ENCODE measurements at regions not wholly inside any gene's neighbourhood (a gene's known extent, or its start where the extent isn't known, plus 50 kb on each side); places are given as distances from the start of the nearest gene placed in this dataset.
"Not testable (repeated sequence)": the region's sequence is repeated elsewhere in the genome, so short reads cannot be mapped to it uniquely, and the experiment has no call there.

DNA sequence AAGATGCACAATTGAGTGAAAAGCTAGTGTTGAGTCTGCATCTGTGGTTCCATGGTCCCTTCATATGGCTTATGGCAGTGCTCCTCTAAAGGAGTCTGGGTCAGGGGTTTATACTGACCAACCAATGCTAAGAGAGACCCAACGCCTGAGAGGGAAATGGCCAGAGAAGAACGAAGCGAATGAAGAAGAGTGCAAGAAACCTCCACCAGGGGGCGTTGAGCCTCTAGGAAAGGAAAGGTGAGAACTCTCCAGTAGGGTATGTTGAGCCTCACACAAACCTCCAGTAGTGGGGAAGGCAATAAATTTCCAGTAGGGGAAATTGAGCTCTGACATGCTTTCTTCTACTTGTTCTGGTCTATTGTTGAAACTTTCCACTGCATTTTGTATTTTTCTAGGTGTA lies 470.6 kb downstream of the PRDM9 start:
- DNase-seq (ENCODE audit: low read depth): no peak

DNA sequence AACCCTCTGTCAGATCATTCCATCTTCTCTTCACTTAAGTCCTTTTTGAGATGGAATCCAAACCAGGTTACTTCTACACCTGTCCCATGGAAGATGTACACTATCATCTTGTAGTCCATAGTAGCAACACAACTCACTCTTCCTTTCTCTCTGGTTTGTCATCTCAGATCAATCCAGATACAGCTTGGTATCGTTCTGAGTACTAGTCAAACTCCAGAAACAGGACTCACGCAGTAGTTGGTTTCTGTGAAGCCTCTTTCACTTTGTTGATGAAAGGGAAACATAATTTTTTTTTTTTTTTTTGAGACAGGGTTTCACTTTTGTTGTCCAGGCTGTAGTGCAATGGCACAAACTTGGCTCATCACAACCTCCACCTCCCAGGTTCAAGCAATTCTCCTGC lies 484.0 kb downstream of the PRDM9 start:
- DNase-seq (ENCODE audit: low read depth): no peak

- no peak for DNase-seq (ENCODE audit: low read depth)
These were observed 487.4 kb downstream of the PRDM9 start for GRCh38 chr5:23994581-23995370.

DNA sequence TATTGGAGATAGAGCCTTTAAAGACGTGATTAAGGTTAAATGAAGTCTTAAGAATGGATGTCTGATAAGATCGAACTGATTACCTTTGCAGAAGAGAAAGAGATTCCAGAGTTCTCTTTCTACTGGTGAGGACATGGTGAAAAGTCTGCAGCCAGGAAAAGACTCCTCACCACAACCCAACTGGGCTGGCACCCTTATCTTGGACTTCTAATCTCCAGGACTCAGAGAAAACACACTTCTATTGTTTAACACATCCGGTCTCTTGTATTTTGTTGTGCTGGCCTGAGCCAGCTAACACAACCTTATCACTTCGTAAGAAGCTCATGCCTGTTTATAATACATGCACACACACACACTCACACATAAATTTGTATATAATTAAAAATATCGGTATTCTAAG lies 489.1 kb downstream of the PRDM9 start:
- DNase-seq (ENCODE audit: low read depth): no peak

- DNase-seq (ENCODE audit: low read depth): no peak
These were observed 498.0 kb downstream of the PRDM9 start for GRCh38 chr5:24005384-24005783.

DNA sequence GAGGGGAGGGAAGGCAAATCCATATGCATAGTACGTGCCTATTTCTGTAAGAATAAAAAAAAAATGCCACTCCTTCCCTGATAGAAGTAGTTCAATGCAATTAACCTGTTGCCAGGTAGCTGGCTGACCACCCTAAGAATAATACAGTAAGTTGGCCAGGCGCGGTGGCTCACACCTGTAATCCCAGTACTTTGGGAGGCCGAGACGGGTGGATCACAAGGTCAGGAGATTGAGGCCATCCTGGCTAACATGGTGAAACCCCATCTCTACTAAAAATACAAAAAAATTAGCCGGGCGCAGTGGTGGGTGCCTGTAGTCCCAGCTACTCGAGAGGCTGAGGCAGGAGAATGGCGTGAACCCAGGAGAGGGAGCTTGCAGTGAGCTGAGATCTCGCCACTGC lies 510.3 kb downstream of the PRDM9 start:
- DNase-seq (ENCODE audit: low read depth): not testable (repeated sequence)

- no peak for DNase-seq (ENCODE audit: low read depth)
These were observed 518.9 kb downstream of the PRDM9 start for GRCh38 chr5:24026288-24026687.

GRCh38 chr5:24042688-24043087 lies 535.3 kb downstream of the PRDM9 start:
- no peak for DNase-seq (ENCODE audit: low read depth)

DNA sequence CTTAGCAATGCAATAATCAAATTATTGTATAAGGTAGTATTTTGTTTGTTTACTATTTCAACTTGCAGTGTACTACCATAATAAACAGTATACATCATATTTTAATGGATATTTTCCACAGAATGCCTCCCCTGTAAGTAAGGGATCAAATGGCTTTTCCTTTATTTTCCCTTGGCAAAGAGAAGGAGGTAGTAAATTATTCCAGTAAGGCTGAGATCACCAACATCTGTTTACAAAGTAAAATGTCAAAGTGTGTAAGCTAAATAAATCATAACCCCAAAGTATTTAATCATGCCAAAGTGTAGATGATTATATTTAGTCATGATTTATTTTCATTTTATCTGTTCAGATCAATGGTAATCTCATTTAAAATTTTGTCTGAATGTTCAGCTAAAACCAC lies 537.6 kb downstream of the PRDM9 start:
- DNase-seq (ENCODE audit: low read depth): no peak

DNA sequence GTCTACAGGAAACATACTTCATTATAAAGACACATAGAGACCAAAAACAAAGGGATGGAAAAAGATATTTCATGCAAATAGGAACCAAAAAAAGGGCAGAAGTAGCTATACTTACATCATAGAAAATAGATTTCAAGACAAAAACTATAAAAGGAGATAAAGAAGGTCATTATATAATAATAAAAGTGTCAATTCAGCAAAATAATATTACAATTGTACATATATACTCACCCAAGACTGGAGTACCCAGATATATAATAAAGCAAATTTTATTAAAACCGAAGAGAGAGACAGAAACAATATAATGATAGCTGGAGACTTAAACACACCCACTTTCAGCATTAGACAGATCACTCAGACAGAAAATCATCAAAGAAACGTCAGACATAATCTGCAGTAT lies 546.3 kb downstream of the PRDM9 start:
- DNase-seq (ENCODE audit: low read depth): no peak

GRCh38 chr5:24059006-24059405 lies 551.6 kb downstream of the PRDM9 start:
- DNase-seq (ENCODE audit: low read depth): no peak

- no peak for DNase-seq (ENCODE audit: low read depth)
These were observed 552.3 kb downstream of the PRDM9 start for GRCh38 chr5:24059716-24060115.

GRCh38 chr5:24065779-24066178 lies 558.4 kb downstream of the PRDM9 start:
- DNase-seq (ENCODE audit: low read depth): peak; percentile 0

DNA sequence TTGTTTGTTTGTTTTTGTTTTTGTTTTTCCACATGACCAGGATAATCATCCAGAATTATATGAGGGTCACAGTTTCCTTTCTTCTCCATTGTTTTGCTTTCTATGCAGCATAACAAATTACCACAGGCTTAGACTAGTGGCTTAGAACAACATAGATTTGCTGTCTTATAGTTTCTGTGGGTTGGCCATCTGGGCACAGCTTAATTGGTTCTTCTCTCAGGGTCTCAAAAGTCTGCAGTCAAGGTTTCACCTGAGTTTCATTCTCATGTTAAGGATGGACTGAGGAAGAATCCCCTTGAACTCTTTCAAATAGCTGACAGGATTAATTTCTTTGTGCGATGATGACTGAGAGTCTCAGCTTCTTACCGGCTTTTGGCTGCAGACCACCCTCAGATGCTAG lies 559.8 kb downstream of the PRDM9 start:
- DNase-seq (ENCODE audit: low read depth): no peak

DNA sequence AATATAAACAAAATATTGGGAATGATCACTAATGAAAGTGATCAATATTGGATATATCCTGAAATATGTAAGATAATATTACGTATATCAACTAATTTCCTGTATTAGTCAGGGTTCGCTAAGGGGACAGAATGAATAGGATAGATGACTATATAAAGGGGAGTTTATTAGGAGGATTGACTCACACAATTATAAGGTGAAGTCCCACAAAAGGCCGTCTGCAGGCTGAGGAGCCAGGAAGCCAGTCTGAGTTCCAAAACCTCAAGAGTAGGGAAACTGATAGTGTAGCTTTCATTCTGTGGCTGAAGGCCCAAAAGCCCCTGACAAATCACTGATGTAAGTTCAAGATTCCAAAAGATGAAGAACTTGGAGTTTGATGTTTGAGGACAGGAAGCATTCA lies 561.1 kb downstream of the PRDM9 start:
- DNase-seq (ENCODE audit: low read depth): no peak

- DNase-seq (ENCODE audit: low read depth): no peak
These were observed 565.7 kb downstream of the PRDM9 start for GRCh38 chr5:24073107-24073506.

DNA sequence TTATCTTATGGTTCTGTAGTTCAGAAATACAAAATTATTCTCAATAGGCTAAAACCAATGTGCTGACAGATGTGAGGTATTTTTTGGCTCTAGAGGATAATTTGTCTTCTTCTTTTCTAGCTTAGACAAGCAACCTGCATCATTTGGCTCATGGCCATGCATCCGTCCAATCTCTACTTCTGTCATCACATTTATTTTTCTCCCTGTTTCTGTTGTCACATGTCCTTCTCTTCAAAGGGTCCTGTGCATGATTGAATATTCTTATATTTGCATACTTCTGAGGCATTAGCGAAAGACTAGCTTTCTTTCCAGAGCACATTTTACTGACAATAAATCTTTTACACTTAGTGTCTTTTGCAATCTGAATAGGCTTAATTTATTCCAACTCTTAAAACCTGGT lies 564.7 kb downstream of the CDH10 start:
- no peak for DNase-seq (ENCODE audit: low read depth)

- DNase-seq (ENCODE audit: low read depth): no peak
These were observed 550.6 kb downstream of the CDH10 start for GRCh38 chr5:24094081-24094679.

DNA sequence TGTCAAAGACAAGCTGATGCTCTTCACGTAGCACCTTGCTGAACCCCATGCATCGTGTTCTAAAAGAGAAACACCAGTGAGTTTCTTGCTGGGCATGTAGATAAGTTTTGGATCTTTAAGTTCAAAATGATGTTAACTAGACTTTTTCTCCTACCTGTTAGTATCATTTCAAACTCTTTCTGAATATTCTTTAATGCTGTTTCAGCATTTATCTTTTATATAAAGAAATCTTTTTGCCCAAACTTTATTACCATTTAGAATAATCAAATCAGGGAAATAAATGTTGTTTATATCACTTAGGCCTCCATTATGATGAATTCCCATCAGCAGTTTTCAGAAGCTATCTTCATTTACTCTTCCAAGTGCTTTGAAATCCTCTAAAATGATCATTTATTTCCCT lies 542.8 kb downstream of the CDH10 start:
- DNase-seq (ENCODE audit: low read depth): no peak

- no peak for DNase-seq (ENCODE audit: low read depth)
These were observed 541.2 kb downstream of the CDH10 start for GRCh38 chr5:24103451-24104023.

GRCh38 chr5:24110004-24110615 lies 534.7 kb downstream of the CDH10 start:
- no peak for DNase-seq (ENCODE audit: low read depth)

DNA sequence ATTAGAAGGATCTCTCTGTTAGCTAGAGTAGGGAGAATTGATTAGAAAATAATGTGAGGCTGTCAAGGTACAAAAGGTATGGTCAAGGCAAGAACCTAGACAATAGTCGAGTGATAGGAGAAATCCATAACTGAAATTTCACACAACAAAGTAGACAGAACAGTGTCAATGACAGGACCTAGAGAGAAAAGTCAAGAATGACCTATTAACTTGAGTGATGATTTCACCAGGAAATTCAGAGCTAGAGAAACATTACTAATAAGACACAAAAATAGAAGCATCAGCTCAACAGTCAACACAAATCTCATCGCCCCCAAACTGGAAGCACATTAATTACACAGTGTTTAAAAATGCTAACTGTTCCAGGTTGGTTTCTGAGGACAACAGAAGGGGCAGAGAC lies 532.4 kb downstream of the CDH10 start:
- DNase-seq (ENCODE audit: low read depth): no peak

DNA sequence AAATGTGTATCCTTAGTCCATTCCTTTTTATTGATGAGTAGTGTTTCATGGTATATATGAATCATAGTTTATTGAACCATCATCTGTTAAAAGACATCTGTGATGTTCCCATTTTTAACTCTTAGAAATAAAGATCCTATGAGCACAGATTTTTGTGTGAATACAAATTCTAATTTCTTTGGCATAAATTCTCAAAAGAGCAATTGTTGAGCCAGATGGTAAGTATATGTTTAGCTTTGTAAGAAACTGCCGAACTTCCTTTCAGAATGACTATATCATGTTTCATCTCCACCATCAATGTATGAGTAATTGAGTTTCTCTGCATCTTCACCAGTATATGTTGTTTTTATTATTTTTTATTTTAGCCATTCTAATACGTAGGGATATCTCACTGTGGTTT lies 526.4 kb downstream of the CDH10 start:
- no peak for DNase-seq (ENCODE audit: low read depth)

Data from RPMI7951 (cell line).